ENCODE measurements at regions not wholly inside any gene's neighbourhood (a gene's known extent, or its start where the extent isn't known, plus 50 kb on each side); places are given as distances from the start of the nearest gene placed in this dataset.

DNA sequence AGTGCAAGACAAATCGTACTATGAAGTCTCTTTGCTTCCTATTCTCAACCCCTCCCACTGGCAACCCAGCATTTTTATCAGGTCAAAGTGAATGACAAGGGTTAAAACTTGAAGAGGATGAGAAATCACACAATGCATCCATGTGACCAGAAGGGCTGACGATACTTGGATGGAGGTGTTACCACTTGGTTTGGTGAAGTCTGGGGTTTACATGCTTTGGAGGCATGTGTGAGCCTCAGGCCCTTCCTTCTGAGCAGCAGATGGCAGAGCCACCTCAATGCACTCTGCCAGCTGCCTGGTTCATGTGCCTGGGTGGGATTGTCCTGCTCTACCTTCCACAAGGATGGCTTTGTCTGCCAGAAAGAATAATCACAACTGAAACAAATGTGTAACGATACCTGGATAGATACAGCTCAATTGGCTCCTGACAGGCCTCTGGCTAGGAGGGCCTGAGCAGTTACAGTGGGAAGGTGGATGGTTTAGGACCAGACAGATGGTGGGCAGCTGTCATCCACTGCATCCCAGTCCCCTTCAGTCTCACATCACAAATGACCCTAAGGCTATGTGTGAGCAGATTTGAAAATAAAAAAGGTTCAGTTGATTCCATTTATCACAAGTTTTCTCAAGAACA, 51.5 kb upstream of the CNIH3 start:
- intact Hi-C loops (cut with DNase I; ENCODE audit: low total_unique reads), result no loop called here
- no peak for TF ChIP-seq POLR2A (IDR thresholded peaks at IDR 0.05)
- TF ChIP-seq, protein P1, sequence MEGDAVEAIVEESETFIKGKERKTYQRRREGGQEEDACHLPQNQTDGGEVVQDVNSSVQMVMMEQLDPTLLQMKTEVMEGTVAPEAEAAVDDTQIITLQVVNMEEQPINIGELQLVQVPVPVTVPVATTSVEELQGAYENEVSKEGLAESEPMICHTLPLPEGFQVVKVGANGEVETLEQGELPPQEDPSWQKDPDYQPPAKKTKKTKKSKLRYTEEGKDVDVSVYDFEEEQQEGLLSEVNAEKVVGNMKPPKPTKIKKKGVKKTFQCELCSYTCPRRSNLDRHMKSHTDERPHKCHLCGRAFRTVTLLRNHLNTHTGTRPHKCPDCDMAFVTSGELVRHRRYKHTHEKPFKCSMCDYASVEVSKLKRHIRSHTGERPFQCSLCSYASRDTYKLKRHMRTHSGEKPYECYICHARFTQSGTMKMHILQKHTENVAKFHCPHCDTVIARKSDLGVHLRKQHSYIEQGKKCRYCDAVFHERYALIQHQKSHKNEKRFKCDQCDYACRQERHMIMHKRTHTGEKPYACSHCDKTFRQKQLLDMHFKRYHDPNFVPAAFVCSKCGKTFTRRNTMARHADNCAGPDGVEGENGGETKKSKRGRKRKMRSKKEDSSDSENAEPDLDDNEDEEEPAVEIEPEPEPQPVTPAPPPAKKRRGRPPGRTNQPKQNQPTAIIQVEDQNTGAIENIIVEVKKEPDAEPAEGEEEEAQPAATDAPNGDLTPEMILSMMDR (IDR thresholded peaks at IDR 0.05), result no peak
- no peak for DNase-seq (ENCODE audit: low spot score in 2 of 2)
- 87% methylated on average over 3 of the region's 3 CpGs for WGBS, 2 donors
- no peak overlapping the region for H3K4me3 ChIP-seq (ENCODE audit: low read depth, poor library complexity, severe bottlenecking)

DNA sequence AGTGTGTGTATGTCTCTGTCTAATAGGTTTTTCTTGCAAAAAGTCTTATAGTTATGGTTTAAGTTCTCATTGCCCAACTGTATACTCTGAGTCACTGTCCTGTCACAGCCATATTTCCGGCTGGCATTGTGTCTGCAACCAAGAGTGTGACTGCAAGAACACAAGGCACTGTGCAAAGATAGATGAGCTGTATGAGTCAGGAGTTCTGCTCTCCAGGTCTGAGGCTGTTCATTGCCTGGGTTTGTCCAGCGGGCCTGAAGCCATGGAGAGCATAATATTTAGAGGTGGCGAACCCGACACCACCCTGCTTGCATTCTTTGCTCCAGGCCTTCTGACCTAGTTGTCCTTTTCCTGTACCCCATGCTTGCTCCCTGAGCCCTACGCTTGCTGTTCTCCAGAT, 50.9 kb upstream of the CNIH3 start:
- no peak overlapping the region for H3K4me3 ChIP-seq (ENCODE audit: low read depth, poor library complexity, severe bottlenecking)
- no peak for TF ChIP-seq POLR2A (IDR thresholded peaks at IDR 0.05)
- TF ChIP-seq, protein P1 (IDR thresholded peaks at IDR 0.05), result no peak
- intact Hi-C loops (cut with DNase I; ENCODE audit: low total_unique reads), result no loop called here
- DNase-seq (ENCODE audit: low spot score in 2 of 2), result peak in 1 of 2 donors; percentile 18
- WGBS, 2 donors, result 70 to 72% methylated on average over 5 of the region's 5 CpGs

DNA sequence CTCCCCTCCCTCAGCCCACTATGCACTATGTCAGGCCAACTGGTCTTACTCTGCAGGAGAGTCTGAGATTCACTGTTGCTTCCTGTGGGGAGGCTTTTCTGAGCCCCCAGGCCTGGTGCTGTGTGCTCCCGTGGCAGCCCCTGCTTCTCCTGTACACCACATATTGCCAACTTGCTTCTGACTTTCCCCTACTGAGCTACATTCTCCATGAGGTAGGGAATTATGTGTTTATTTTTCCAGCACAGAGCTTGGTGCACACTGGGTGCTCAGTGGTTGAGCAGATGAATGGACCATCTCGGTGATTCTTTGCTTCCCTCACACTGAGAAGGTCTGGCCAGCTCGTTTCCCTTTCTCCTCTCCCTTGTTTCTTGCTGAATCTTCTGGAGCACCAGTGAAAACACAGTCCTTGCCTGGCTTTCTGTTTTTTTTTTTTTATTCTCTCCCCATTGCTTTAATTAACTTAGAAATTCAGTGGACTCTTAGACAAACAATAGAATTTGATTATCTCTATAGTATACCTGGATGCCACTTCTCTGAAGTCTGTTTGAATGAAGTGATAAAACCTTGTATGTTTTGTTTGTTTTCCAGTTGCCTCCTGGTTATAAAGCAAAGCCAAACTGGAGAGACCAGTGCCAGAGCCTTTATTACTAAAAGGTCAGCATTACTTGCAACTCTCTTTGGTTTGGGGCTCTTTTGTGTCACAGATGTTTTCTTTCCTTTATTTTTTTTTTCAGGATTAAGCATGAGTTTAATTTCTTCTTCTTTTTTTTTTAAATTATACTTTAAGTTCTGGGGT, 50.3 kb upstream of the CNIH3 start:
- no peak for DNase-seq (ENCODE audit: low spot score in 2 of 2)
- 75 to 80% methylated on average over 3 of the region's 3 CpGs for WGBS, 2 donors
- TF ChIP-seq POLR2A (IDR thresholded peaks at IDR 0.05), result no peak
- TF ChIP-seq, protein P1 (IDR thresholded peaks at IDR 0.05), result no peak
- H3K4me3 ChIP-seq (ENCODE audit: low read depth, poor library complexity, severe bottlenecking), result no peak overlapping the region
- intact Hi-C loops (cut with DNase I; ENCODE audit: low total_unique reads), result no loop called here
